Ishikawa (cell line): ENCODE measurements at regions not wholly inside any gene's neighbourhood (a gene's known extent, or its start where the extent isn't known, plus 50 kb on each side); places are given as distances from the start of the nearest gene placed in this dataset.

ENCODE experiments used
- CEBPB ChIP-seq: IDR thresholded peaks from 2 replicates; pipeline ENCODE4 v1.6.1; 2012
- CREB1 ChIP-seq: IDR thresholded peaks from 2 replicates; pipeline ENCODE4 v1.6.1; 2012; ENCODE audit warnings: low read depth
- EGR1 ChIP-seq: IDR thresholded peaks from 2 replicates; pipeline ENCODE4 v1.6.1; 2012
- EP300 ChIP-seq: IDR thresholded peaks from 2 replicates; pipeline ENCODE4 v1.6.1; 2012; ENCODE audit warnings: borderline replicate concordance
- MAX ChIP-seq: IDR thresholded peaks from 2 replicates; pipeline ENCODE4 v1.6.1; 2012
- RAD21 ChIP-seq: IDR thresholded peaks from 2 replicates; pipeline ENCODE4 v1.6.1; 2012; ENCODE audit warnings: low read depth
- REST ChIP-seq: IDR thresholded peaks from 2 replicates; pipeline ENCODE4 v1.6.1; 2012; ENCODE audit warnings: low read depth, mild to moderate bottlenecking
- TAF1 ChIP-seq: IDR thresholded peaks from 2 replicates; pipeline ENCODE4 v1.6.1; 2012; ENCODE audit warnings: low read depth, mild to moderate bottlenecking
- TEAD4 ChIP-seq: IDR thresholded peaks from 2 replicates; pipeline ENCODE4 v1.6.1; 2012
- YY1 ChIP-seq: IDR thresholded peaks from 2 replicates; pipeline ENCODE4 v1.6.1; 2012; ENCODE audit warnings: low read depth

GRCh38 chr7:113256883-113257531 is 138.7 kb upstream of the SMIM30 start:
- TF ChIP-seq TEAD4 (no peak), REST (no peak), EP300 (no peak), MAX (no peak), RAD21 (no peak), YY1 (no peak), CREB1 (no peak), EGR1 (no peak), TAF1 (no peak), CEBPB (no peak)
